Omental fat pad (tissue), 3 donors: ENCODE measurements at regions not wholly inside any gene's neighbourhood (a gene's known extent, or its start where the extent isn't known, plus 50 kb on each side); places are given as distances from the start of the nearest gene placed in this dataset.

Experiments used
- ATAC-seq: fragments of 150-250 bp; one replicate; pipeline ENCODE4 v1.9.1; 2016; ENCODE audit warnings: mild to moderate bottlenecking, moderate library complexity; ENCODE audit not compliant: low FRiP score
- DNase-seq: peaks from one replicate; pipeline ENCODE4 v3.0.0-alpha.2; 2019; ENCODE audit warnings: low spot score
- TF ChIP-seq, protein P1 (sequence below), 3 donors: fragments of 450-650 bp; IDR thresholded peaks; one replicate each; pipeline ENCODE4 v1.5.1; 2016 to 2017; ENCODE audit warnings: antibody characterized with exemption in 3 of 3, mild to moderate bottlenecking in 3 of 3, moderate library complexity in 2 of 3

DNA sequence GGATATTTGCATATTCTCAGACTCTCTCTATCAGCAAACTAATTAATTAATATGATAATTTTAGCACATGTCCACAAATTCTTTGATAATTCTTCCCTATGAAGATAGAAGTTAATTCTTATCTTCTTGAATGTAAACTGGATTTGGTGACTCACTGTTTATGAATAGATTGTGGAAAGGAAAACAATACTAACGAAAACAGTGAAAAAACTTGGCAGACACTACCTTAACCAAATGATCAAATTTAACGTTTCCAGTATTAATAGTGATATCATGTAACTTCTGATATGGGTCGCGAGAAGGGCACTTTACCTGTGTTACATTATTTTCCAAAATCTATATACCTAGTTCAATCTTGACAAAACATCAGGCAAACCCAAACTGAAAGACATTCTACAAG, 401.0 kb downstream of the SI start:
- TF ChIP-seq, protein P1, sequence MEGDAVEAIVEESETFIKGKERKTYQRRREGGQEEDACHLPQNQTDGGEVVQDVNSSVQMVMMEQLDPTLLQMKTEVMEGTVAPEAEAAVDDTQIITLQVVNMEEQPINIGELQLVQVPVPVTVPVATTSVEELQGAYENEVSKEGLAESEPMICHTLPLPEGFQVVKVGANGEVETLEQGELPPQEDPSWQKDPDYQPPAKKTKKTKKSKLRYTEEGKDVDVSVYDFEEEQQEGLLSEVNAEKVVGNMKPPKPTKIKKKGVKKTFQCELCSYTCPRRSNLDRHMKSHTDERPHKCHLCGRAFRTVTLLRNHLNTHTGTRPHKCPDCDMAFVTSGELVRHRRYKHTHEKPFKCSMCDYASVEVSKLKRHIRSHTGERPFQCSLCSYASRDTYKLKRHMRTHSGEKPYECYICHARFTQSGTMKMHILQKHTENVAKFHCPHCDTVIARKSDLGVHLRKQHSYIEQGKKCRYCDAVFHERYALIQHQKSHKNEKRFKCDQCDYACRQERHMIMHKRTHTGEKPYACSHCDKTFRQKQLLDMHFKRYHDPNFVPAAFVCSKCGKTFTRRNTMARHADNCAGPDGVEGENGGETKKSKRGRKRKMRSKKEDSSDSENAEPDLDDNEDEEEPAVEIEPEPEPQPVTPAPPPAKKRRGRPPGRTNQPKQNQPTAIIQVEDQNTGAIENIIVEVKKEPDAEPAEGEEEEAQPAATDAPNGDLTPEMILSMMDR (IDR thresholded peaks at IDR 0.05): no peak
- ATAC-seq: no peak

DNA sequence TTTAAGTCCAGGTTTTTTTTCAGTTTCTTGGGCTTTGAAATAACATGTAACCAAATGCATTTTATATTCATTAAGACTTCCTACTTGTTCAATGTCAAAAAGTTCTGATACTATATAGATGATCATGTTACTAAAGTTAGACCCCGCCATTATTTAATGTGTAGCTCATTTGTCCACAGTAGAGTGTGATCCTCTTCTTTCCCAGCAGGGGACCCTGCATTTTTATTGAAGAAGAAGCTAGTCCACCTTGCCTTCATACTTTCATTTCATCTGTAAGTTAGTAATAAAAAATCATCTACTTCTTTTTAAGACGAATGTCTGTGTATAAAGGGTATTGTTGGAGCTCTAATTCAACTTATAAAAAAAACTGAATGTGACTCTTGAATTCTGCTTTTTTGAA, 404.6 kb downstream of the SI start:
- DNase-seq (no peak), ATAC-seq (no peak)
- TF ChIP-seq, protein P1 (IDR thresholded peaks at IDR 0.05): no peak

More for the DNA sequence above, 401.0 kb downstream of the SI start:
- no peak for DNase-seq

DNA sequence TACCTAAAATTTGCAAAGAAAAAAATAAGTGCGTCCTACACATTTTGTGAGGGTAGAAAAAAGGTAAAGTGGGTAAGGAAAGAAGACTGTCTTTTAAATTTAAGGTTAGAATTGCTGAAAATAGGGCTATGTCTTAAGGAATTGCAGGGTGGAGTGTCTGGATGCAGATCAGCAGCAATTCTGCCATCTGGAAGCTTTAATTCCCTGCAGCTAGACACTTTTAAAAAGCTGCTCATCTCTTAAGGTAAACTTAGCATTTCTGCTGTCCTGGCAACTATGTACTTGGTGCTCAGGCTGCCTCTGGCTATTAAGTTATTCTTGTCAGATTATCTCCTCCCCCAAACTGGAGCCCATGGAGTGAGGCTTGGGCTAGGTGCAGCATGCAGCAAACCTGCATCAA, 420.2 kb downstream of the SI start:
- no peak for ATAC-seq
- TF ChIP-seq, protein P1 (IDR thresholded peaks at IDR 0.05): no peak
- DNase-seq: no peak

DNA sequence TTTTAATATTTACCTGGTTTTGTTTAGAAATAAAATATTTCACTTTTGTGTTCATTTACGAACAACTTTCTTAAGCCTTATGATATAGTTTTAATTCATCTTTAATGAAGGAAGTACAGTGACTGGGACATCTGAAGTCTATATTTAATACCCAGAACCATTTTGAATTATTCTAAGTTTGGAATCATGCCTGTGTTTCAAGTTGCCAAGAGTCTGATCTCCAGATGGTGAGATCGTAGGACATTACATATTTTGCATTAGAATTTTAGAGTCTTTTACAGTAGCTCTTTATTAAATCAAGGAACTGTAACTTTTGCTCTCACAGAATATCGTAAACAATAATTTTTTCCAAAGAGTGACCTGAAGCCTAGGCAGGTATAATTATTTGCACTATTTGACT, 420.7 kb downstream of the SI start:
- no peak for ATAC-seq

DNA sequence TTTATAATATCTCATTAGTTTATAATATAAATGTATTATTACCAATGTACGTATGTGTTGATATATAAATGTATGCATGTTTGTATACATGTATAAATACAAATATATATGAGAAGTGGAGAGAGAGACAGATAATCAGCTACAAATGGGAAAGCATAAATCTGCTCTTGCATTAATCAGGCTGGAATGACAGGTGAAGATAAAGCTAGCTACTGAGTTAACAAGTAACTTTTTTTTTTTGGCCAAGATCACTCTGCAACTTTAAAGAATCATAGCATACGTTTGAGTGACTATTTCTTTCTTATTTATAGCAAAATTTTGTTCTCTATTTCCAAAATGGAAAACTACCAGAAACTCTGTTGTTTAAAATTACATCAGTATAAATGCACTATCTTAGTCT, 422.8 kb downstream of the SI start:
- TF ChIP-seq, protein P1 (IDR thresholded peaks at IDR 0.05): no peak
- no peak for ATAC-seq
- no peak for DNase-seq

More for the DNA sequence above, 420.7 kb downstream of the SI start:
- TF ChIP-seq, protein P1 (IDR thresholded peaks at IDR 0.05): no peak
- no peak for DNase-seq

DNA sequence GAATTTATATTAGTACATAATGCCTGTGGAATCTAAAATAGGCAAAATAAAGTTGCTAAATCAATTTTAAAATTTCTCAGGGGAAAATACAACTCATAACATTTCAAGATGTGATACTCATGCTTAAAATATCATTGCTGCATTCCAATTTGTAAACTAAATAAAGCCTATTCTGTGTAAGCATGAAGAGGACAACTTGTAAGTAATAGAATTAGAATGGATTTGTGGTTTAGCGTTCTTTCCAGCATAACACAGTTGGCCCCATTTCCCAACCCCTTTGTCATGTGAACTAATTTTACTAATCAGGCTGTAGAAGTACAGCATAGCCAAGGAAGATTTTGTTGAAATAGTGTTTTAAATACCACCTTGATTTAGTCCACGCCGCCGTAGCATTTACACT, 437.2 kb downstream of the SI start:
- ATAC-seq (no peak), DNase-seq (no peak)
- TF ChIP-seq, protein P1 (IDR thresholded peaks at IDR 0.05): no peak

DNA sequence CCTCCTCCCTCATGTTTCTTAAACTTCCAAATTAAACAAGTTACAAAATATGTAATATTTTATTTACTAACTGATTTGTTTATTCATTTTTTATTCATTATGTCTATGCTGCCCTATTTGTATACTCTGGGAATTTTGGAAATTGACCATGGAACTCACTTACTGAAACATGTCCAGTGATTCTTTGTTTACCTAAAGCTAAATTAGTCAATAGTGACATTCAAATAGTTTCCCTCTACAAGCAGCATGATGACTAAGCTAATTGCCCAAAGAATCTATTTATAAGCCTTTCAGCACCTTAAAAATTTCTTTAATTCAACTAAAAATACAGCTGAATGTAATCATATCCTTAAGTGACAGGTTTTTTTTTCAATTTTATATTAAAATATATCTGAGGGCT, 437.7 kb downstream of the SI start:
- ATAC-seq (no peak), DNase-seq (no peak)
- TF ChIP-seq, protein P1 (IDR thresholded peaks at IDR 0.05): no peak
